ENCODE measurements at regions not wholly inside any gene's neighbourhood (a gene's known extent, or its start where the extent isn't known, plus 50 kb on each side); places are given as distances from the start of the nearest gene placed in this dataset.

GRCh38 chr4:173829565-173829964 is 299.5 kb upstream of the HAND2 start:
- DNase-seq, result no peak

DNA sequence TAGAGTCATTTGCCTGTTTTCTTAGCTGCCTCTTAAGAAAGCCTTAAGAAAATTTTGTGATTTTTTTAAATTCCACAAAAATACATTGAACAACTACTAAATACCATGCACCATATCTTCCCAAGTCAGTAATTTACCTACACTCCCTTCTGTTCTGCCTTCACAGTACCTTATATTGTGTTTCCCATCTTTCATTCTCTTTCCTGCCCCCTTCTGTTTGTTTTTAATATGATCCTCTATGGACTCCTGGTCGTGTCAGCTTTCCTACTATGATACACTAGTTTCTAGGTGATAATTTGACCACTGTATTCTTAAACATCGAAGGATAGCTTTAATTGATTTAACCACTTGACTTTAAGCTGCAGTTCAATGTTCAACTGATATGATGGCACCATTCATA is 297.7 kb upstream of the HAND2 start:
- no peak for DNase-seq

DNA sequence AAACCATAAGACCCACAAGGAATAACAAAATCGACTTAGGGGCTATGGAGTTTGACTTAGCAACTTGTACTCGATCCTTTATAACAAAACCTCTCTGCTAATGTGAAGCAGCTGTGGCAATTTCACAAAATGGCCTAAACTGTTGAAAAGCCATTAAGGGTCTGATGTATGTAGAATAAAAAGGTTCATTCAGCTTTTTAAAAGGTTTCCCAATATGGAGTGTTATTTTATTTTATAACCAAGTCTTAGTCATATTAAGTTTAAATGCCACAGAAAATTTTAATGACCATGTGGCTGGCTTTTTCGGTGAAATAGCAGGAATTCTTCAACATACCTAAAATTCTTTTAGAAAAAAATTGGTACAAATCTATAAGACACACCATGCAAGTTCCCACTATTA is 291.8 kb upstream of the HAND2 start:
- DNase-seq, result no peak

GRCh38 chr4:173821036-173821435 is 291.0 kb upstream of the HAND2 start:
- no peak for DNase-seq

GRCh38 chr4:173807347-173807746 is 277.3 kb upstream of the HAND2 start:
- DNase-seq, result no peak

GRCh38 chr4:173805884-173806283 is 275.9 kb upstream of the HAND2 start:
- no peak for DNase-seq

- DNase-seq, result no peak
These were observed 272.6 kb upstream of the HAND2 start for GRCh38 chr4:173802662-173803022.

- no peak for DNase-seq
These were observed 272.0 kb upstream of the HAND2 start for GRCh38 chr4:173801876-173802661.

- no peak for DNase-seq
These were observed 271.3 kb upstream of the HAND2 start for GRCh38 chr4:173801361-173801760.

GRCh38 chr4:173797296-173797695 is 267.3 kb upstream of the HAND2 start:
- DNase-seq, result no peak

DNA sequence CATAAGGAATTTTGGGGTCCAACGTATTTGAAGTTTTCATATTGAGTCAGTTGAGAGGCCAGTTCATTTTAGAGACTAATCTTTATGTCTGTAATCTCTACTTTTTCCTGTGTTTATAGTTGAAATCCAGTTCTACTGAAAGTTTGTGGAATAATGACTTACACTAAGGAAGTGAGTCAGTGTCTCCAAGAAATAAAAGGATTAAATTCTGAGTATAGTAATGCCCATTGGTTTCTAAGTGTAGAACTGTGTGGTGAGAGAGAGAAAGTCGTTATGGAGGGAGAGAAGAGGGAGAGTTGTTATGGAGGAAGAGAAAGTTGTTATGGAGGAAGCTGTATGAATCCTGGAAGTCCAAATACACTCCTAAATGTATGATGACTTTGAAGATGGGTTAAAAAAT is 264.6 kb upstream of the HAND2 start:
- no peak for DNase-seq

DNA sequence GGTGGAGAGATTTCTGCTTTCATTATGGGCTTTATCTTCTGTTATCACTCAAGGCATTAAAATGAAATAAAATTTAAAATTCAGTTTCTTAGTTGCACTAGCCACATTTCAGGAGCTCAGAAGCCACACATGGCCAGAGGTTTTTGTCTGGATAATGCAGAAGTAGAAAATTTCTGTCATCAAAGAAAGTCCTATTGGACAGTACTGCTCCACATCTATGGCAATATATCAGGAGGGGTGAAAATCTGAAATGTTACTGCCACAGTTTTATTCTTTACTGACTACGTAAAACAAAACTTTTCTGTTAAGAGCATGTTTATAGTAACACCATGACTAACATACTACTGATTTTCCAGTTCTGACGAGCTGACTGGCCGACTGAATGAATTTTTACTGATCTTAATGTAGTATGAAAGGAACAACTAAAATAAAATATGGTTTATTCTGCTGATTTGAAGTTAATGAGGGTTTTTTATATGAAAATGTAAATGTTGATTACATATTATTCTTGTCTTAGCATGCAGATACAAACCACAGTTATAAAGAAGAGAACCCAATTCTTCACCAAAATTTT is 264.0 kb upstream of the HAND2 start:
- no peak for DNase-seq

GRCh38 chr4:173782660-173783059 is 252.6 kb upstream of the HAND2 start:
- DNase-seq, result no peak

DNA sequence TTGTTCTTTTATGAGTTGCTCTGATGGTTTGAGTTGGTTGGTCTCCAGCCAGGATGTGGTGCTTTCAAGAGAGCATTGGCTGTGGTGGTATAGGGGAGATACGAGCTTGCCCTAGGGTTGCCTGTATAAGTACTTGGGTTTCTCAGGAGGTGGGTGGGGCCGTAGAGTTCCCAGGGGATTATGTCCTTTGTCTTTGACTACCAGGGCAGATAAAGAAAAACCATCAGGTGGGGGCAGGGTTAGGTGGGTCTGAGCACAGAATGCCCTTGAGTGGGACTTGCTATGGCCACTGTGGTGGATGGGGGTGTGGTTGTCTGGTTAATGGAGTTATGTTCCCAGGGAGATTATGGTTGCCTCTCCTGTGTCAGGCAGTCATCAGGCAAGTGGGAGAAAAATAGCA is 247.9 kb upstream of the HAND2 start:
- no peak for DNase-seq

DNA sequence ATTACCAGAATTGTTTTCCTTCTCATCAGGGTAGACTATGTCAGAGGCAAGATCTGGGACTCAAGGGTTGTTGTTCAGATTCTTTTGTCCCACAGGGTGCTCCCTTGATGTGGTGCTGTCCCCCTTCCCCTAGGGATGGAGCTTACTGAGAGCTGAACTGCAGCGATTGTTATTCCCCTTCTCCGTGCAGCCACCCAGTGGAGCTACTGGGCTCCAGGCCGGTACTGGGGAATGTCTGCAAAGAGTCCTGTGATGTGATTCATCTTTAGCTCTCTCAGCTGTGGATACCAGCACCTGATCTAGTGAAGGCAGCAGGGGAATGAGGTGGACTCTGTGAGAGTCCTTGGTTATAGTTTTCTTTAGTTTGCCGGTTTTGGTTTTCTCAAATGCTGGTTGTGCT is 247.4 kb upstream of the HAND2 start:
- DNase-seq, result no peak

DNA sequence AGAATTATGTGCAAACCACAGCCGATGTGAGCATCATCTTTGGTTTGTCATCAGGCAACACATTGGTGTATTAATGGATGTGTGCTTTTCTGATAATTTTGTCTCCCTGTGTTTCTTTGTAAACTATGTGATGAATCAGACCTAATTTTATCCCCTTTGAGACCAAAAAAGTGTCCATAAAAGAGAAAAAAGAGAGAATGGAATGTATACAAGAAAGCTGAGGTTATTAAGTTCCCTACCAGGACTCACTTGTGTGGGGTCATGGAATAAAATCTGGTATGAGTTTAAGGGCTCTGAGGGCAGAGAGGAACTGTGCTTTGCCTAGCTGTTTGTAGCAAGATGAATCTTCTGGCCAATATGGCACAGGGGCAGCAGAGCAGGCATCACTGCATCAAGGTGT is 239.5 kb upstream of the HAND2 start:
- DNase-seq, result no peak

GRCh38 chr4:173767650-173768049 is 237.6 kb upstream of the HAND2 start:
- DNase-seq, result no peak

- DNase-seq, result no peak
These were observed 236.2 kb upstream of the HAND2 start for GRCh38 chr4:173766171-173766600.

GRCh38 chr4:173765751-173766150 is 235.7 kb upstream of the HAND2 start:
- DNase-seq, result no peak

- DNase-seq, result no peak
These were observed 233.4 kb upstream of the HAND2 start for GRCh38 chr4:173763389-173763788.

DNA sequence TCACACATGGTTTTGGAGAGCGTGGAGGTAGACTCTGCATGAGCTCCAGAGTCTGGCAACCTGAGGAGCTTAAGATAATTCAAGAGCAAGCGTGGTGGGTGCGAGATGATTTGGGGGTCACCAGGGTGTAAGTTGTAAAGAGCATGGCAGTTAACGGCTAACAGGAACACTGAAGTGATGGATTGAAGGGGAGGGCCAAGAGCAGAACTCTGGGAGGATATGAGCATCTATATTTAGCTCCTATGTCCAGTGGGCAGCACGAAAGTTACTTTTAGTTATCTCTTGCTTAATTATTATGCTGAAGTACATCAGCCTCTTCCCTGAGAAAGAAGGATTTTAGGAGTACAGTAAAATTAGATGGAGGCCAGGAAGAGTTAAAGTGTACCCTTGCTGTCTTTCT is 231.9 kb upstream of the HAND2 start:
- no peak for DNase-seq

DNA sequence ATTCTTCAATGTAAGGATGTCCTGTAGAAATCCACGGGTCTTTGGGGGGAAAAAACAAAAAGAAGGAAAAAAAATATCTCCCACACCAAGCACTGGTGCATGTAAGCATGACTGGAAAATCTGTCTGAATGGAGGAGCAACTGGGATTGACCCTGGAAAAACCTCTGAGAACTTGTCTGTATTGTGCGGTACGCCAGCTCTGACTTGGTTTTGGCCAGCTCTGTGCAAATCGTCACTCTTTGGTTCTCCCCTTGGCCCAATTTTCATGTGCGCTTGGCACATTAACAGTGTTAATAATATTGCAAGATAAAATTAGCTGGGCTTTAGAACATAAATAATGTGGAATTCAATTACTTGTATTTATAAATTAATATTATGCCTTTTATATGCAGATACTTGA is 231.2 kb upstream of the HAND2 start:
- no peak for DNase-seq

- DNase-seq, result no peak
These were observed 228.1 kb upstream of the HAND2 start for GRCh38 chr4:173758132-173758531.

GRCh38 chr4:173753408-173753807 is 223.4 kb upstream of the HAND2 start:
- DNase-seq, result no peak

DNA sequence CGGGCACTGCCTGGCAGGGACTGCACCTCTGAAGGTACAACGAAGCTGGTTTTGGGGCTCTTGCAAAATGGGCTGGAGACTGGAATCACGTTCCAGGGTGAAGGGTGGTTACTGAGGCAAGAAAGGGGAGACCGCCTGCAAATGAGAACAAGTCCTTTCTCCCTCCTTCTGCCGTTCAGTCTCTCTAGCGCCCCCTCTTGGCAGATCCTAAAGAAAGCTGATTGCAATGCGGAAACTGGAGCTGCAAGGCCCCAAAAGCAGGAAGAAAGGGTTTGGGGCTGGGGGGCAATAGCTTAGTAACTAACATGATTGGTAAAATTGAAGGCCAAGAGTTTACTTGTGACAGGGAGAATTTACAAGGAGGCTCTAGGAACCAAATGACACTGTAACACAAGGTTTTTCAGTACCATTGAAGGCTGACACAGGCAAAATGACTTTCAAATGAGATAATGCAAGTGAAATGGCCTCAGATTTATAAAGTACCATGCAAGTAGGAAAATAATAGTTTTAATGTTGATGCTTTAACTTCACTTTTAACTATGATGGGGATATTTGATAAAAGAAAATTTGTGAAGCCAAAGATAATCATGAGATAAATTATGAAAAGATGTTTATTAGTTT is 222.7 kb upstream of the HAND2 start:
- DNase-seq, result no peak

Data from right forelimb (tissue), 1 donor.